ENCODE measurements at regions not wholly inside any gene's neighbourhood (a gene's known extent, or its start where the extent isn't known, plus 50 kb on each side); places are given as distances from the start of the nearest gene placed in this dataset.

DNA sequence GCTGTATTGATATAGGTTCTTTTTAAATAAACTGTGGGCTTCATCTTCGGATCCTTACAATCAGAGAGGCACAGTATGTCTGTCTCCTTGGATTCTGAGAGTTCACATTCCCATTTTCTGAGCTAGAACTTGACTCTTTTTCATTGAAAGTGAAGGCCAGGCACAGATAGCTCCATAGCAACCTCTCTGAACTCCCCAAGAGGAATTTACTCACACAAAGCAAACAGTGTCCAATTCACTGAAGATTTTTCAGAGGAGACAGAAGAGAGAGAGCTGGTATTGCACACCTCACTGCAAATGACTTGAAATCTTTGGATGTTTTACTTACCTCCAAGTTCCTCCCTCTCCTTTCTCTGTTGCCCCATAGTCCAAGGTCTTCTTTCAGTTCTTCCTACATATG is 130.9 kb upstream of the CASK start:
- TF ChIP-seq AFF4 (CRISPR knock-in tag; IDR thresholded peaks at IDR 0.05; ENCODE audit: borderline replicate concordance) (no peak), JUN (CRISPR knock-in tag; IDR thresholded peaks at IDR 0.05) (no peak), ETV6 (CRISPR knock-in tag; IDR thresholded peaks at IDR 0.05) (no peak), ZNF512 (CRISPR knock-in tag; IDR thresholded peaks at IDR 0.05; ENCODE audit: borderline replicate concordance) (no peak), E2F1 (CRISPR knock-in tag; IDR thresholded peaks at IDR 0.05) (no peak)
